ENCODE measurements at regions not wholly inside any gene's neighbourhood (a gene's known extent, or its start where the extent isn't known, plus 50 kb on each side); places are given as distances from the start of the nearest gene placed in this dataset.

DNA sequence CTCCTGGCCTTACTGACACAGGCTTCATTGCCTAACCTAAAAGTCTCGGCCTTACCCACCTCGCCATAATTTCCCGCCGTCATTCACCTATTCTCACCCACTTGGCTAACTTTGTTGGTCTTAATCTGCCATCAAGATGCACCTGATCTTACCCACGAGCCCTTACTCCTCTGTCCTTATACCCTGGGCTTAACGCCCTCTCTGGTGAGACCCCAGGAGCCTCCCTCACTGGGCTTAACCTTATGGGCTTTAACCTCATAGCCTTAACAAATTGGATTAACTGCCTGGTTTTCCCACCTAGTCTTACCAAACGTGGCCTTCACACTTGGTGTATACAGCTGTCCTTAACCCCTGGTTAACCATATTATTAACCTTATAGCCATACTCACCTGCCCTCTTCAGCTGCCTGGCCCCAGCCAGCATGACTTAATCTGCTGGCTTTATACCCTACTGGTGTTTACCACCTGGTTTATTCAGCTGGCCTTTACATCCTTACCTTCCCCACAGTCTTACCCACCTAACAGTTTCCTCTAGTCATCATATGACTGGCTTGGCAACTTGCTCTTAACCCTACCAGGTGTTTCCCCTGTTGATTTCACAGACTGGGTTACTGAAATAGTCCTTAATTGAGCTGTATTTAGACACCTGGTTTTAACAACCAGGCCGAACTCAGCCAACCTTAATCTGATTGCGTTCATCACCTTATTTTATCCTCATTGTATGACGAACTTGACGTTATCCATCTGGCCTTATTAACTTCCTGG, 132.0 kb upstream of the ZSWIM2 start:
- TF ChIP-seq POLR2A (IDR thresholded peaks at IDR 0.05), result no peak
- TF ChIP-seq, protein P1, sequence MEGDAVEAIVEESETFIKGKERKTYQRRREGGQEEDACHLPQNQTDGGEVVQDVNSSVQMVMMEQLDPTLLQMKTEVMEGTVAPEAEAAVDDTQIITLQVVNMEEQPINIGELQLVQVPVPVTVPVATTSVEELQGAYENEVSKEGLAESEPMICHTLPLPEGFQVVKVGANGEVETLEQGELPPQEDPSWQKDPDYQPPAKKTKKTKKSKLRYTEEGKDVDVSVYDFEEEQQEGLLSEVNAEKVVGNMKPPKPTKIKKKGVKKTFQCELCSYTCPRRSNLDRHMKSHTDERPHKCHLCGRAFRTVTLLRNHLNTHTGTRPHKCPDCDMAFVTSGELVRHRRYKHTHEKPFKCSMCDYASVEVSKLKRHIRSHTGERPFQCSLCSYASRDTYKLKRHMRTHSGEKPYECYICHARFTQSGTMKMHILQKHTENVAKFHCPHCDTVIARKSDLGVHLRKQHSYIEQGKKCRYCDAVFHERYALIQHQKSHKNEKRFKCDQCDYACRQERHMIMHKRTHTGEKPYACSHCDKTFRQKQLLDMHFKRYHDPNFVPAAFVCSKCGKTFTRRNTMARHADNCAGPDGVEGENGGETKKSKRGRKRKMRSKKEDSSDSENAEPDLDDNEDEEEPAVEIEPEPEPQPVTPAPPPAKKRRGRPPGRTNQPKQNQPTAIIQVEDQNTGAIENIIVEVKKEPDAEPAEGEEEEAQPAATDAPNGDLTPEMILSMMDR (IDR thresholded peaks at IDR 0.05), result no peak
- no peak for DNase-seq
- no peak overlapping the region for H3K4me3 ChIP-seq
- H3K36me3 ChIP-seq, result no peaks in the 10 kb centered on the region
- H3K27ac ChIP-seq, result no peak overlapping the region
- intact Hi-C loops (cut with DNase I), result loop anchor here in 1 of 10 donors (10.0 kb wide), 1 partner anchor 474 kb away; no protein-coding TSS in a partner anchor
- 81 to 84% (median 83%) methylated on average over 11 of the region's 11 CpGs for WGBS, 4 donors
- H3K9me3 ChIP-seq, result no peaks in the 10 kb centered on the region
- no peaks in the 10 kb centered on the region for H3K27me3 ChIP-seq
- no peaks in the 10 kb centered on the region for H3K4me1 ChIP-seq
- no peak for ATAC-seq

DNA sequence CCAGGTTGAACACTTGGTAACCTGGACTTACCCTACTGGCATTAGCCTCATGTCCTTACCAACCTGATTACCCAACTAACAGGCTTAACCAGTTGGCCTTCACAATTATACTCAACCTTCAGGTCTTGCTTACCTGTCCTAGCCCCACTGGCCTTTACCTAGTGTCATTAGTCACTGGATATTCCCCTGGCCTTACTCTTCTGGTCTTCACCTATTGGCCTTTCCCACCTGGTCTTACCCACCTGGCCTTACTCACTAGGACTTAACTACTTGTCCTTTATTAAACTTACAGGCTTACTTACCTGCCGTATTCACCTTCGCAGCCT, 131.1 kb upstream of the ZSWIM2 start:
- no peaks in the 10 kb centered on the region for H3K27me3 ChIP-seq
- H3K4me1 ChIP-seq, result no peaks in the 10 kb centered on the region
- 97 to 99% (median 98%) methylated on average over 2 of the region's 2 CpGs for whole genome bisulfite sequencing, 4 donors
- H3K4me3 ChIP-seq, result no peak overlapping the region
- no peak for ATAC-seq
- DNase-seq, result no peak
- no peaks in the 10 kb centered on the region for H3K36me3 ChIP-seq
- no peak for TF ChIP-seq POLR2A (IDR thresholded peaks at IDR 0.05)
- TF ChIP-seq, protein P1 (IDR thresholded peaks at IDR 0.05), result no peak
- no peaks in the 10 kb centered on the region for H3K9me3 ChIP-seq
- intact Hi-C loops (cut with DNase I), result loop anchor here in 1 of 10 donors (10.0 kb wide), 1 partner anchor 475 kb away; no protein-coding TSS in a partner anchor
- H3K27ac ChIP-seq, result no peak overlapping the region

DNA sequence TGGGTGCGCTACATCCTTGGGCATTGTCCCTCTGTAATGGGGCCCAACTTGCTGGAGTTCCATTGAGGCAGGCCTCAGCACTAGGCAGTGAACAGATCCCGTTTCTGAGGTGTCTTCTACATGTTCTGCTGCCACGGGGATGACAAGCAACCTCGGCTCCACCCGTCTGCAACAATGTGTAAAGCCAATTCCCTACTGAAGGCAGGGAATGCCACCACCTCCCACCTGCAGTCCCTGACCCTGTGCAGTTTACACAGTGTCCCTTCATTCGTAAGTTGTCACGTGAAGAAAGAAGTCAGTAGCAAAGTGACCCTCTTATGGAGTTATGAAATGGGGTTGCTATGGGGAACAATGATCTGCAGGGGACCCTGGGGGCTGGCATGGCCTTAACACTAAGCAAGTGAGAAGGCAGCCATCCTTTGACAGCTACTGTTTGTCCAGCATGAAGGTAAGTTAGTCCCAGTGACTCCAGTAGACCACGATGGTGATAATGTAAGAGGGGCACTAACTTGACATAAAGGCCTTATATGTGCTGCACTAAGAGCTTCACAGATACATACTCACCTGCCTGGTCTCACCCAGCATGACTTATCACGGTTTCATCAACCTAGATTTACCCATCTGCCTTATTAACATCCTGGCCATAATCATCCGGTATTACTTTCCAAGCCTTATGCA, 130.6 kb upstream of the ZSWIM2 start:
- ATAC-seq (no peak), DNase-seq (no peak)
- Histone ChIP-seq H3K36me3 (no peaks in the 10 kb centered on the region), H3K9me3 (no peaks in the 10 kb centered on the region), H3K27ac (no peak overlapping the region), H3K4me1 (no peaks in the 10 kb centered on the region), H3K4me3 (no peak overlapping the region), H3K27me3 (no peaks in the 10 kb centered on the region)
- 90 to 92% (median 90%) methylated on average over 9 to 10 of the region's 10 CpGs for WGBS, 4 donors
- intact Hi-C loops (cut with DNase I), result loop anchor here in 1 of 10 donors (10.0 kb wide), 1 partner anchor 475 kb away; no protein-coding TSS in a partner anchor
- TF ChIP-seq, protein P1 (IDR thresholded peaks at IDR 0.05), result no peak
- no peak for TF ChIP-seq POLR2A (IDR thresholded peaks at IDR 0.05)

DNA sequence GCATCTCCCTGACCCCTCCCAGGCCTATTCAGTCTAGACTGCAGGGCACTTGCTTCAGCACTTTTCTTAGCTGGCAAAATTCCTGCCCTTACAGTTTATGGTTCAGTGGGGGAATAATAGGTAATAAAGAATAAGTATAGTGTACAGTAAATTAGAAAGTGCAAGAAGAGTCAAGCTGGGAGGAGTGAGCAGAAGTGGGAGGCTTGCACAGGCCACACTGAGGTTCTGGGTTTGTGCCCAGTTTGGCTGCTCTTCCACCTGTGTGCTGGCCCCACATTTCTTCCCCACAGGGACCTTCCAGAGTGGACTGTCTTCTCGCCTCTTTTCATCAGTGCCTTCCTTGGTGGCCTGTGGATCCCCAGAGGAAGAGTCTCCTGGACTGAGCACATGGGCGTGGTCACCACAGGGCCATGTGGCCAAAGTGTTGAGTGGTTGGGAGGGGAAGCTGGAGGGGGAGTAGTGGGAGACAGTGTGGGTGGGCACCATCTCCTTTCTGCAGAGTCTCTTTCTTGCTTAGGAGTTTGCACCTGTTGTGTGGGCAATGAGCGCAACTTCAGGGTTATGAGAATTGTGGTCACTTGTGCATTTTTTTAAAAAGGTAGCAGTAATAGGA, 128.6 kb upstream of the ZSWIM2 start:
- Histone ChIP-seq H3K36me3 (no peaks in the 10 kb centered on the region), H3K27me3 (no peaks in the 10 kb centered on the region), H3K27ac (no peak overlapping the region), H3K4me1 (no peaks in the 10 kb centered on the region), H3K9me3 (no peaks in the 10 kb centered on the region), H3K4me3 (no peak overlapping the region)
- ATAC-seq (no peak), DNase-seq (no peak)
- TF ChIP-seq POLR2A (IDR thresholded peaks at IDR 0.05), result no peak
- TF ChIP-seq, protein P1 (IDR thresholded peaks at IDR 0.05), result no peak
- 82 to 87% (median 83%) methylated on average over 3 of the region's 3 CpGs for WGBS, 4 donors
- intact Hi-C loops (cut with DNase I), result no loop called here

Measured in heart left ventricle (tissue), 16 donors.